ENCODE measurements at regions not wholly inside any gene's neighbourhood (a gene's known extent, or its start where the extent isn't known, plus 50 kb on each side); places are given as distances from the start of the nearest gene placed in this dataset.

DNA sequence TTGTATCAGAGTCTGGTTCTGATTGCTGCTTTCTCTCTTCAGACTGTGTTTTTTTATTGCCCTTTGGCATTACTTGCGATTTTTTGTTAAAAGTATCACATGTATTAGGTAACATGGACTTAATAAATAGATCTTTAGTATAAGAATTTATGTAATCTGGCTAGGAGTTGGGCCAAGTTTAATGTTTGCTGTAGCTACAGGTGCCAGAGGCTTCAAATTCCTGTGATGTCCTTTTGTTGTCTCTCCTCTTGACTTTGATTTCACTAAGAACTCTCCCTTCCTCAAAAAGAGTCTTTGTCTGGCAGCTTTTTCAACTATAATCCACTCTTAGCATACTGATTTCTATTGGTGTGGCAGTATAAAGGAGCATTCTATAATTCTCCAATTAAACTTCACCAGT is 313.1 kb downstream of the DTWD2 start:
- Mint-ChIP-seq H3K9me3 (peaks cover 25% of the 10 kb centered on the region), H3K27me3 (ENCODE audit: insufficient read depth) (no peaks in the 10 kb centered on the region), H3K36me3 (ENCODE audit: low read depth) (no peaks in the 10 kb centered on the region), H3K4me3 (no peak overlapping the region), H3K4me1 (ENCODE audit: low read depth) (no peaks in the 10 kb centered on the region), H3K27ac (no peak overlapping the region)
- TF ChIP-seq, protein P1, sequence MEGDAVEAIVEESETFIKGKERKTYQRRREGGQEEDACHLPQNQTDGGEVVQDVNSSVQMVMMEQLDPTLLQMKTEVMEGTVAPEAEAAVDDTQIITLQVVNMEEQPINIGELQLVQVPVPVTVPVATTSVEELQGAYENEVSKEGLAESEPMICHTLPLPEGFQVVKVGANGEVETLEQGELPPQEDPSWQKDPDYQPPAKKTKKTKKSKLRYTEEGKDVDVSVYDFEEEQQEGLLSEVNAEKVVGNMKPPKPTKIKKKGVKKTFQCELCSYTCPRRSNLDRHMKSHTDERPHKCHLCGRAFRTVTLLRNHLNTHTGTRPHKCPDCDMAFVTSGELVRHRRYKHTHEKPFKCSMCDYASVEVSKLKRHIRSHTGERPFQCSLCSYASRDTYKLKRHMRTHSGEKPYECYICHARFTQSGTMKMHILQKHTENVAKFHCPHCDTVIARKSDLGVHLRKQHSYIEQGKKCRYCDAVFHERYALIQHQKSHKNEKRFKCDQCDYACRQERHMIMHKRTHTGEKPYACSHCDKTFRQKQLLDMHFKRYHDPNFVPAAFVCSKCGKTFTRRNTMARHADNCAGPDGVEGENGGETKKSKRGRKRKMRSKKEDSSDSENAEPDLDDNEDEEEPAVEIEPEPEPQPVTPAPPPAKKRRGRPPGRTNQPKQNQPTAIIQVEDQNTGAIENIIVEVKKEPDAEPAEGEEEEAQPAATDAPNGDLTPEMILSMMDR (IDR thresholded peaks at IDR 0.05), result no peak
- no peak for DNase-seq

DNA sequence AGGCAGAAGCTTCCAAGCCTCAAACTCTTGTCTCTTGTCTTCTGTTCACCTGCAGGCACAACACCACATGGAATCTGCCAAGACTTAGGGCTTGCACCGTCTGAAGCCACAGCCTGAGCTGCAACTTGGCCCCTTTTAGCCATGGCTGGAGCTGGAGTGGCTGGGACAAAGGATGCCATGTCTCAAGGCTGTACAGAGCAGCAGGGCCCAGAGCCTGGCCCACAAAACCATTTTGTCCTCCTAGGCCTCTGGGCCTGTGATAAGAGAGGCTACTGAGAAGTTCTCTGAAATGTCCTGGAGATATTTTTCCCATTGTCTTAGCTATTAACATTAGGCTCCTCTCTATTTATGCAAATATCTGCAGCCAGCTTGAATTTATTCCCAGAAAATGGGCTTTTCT is 330.8 kb downstream of the DTWD2 start:
- no peak overlapping the region for H3K27ac Mint-ChIP-seq
- peaks cover 2% of the 10 kb centered on the region; the same call in 1 of the 2 replicates for H3K27me3 Mint-ChIP-seq (ENCODE audit: insufficient read depth)
- DNase-seq, result no peak
- peaks cover 11% of the 10 kb centered on the region for H3K36me3 Mint-ChIP-seq (ENCODE audit: low read depth)
- no peaks in the 10 kb centered on the region for H3K4me1 Mint-ChIP-seq (ENCODE audit: low read depth)
- H3K4me3 Mint-ChIP-seq, result no peak overlapping the region
- peaks cover 48% of the 10 kb centered on the region for H3K9me3 Mint-ChIP-seq
- TF ChIP-seq, protein P1 (IDR thresholded peaks at IDR 0.05), result no peak

DNA sequence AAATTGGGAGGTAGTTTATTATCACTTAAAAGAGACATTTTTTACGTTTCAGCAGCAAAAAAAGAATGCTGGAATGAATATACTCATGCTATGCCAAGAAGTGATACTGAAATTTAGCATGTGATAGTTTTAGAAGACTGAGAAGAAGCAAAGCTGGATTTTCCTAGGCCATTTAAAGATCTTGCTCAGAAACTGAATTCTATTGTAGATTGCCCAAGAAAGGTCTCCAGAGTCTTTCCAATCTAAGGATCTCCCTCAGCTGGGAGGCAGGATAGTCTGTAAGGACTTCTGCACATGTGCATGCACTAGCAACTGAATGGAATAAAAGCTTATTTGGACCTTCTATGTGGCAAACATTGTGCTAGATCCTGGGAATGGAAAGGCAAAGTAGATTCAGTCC is 334.5 kb downstream of the DTWD2 start:
- Mint-ChIP-seq H3K9me3 (peaks cover 51% of the 10 kb centered on the region), H3K4me3 (no peak overlapping the region), H3K27me3 (ENCODE audit: insufficient read depth) (peaks cover 2% of the 10 kb centered on the region; the same call in 1 of the 2 replicates), H3K36me3 (ENCODE audit: low read depth) (peaks cover 11% of the 10 kb centered on the region), H3K27ac (no peak overlapping the region), H3K4me1 (ENCODE audit: low read depth) (no peaks in the 10 kb centered on the region)
- TF ChIP-seq, protein P1 (IDR thresholded peaks at IDR 0.05), result no peak
- no peak for DNase-seq

DNA sequence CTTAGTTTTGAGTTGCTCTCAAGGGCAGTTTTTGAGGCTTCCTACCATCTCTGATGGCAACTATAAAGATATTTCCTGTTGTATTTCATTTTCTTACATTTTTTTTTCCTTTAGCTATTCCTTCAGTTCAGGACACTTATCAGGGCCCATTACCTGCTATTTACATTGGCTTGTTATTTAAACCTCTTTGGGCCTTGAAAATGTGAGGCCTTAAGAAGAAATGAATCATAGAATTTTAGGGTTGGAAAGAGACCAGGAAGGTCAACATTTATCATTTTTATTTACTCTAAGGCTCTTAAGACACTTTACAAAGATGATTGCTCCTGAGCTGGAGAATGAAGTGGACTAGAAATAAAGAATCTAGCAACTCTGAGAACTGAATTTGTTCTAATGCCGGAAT is 335.2 kb downstream of the DTWD2 start:
- peaks cover 46% of the 10 kb centered on the region for H3K9me3 Mint-ChIP-seq
- DNase-seq, result no peak
- H3K4me1 Mint-ChIP-seq (ENCODE audit: low read depth), result no peaks in the 10 kb centered on the region
- no peak overlapping the region for H3K27ac Mint-ChIP-seq
- TF ChIP-seq, protein P1 (IDR thresholded peaks at IDR 0.05), result no peak
- H3K4me3 Mint-ChIP-seq, result no peak overlapping the region
- H3K27me3 Mint-ChIP-seq (ENCODE audit: insufficient read depth), result peaks cover 2% of the 10 kb centered on the region; the same call in 1 of the 2 replicates
- peaks cover 11% of the 10 kb centered on the region for H3K36me3 Mint-ChIP-seq (ENCODE audit: low read depth)

DNA sequence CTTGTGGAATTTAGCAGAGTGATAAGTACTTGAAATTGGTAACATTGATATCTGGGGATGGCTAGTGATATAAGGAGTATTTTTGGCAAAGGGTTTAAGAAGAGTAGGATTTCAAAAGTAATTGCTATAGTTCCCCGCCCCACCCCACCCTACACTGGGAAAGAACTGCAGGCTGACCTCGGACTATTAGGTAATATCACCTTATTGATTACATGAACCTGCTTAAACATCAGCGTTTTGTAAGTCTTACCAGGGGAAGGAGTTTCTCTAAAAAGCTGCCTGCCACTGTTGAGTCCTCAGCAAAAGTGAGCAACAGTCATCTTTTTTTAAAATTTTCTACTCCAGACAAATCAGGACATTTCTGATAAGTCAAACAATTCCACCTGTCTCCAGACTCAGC is 337.3 kb downstream of the DTWD2 start:
- peaks cover 1% of the 10 kb centered on the region; the same call in 1 of the 2 replicates for H3K36me3 Mint-ChIP-seq (ENCODE audit: low read depth)
- no peak for DNase-seq
- TF ChIP-seq, protein P1 (IDR thresholded peaks at IDR 0.05), result no peak
- H3K4me1 Mint-ChIP-seq (ENCODE audit: low read depth), result no peaks in the 10 kb centered on the region
- peaks cover 32% of the 10 kb centered on the region for H3K9me3 Mint-ChIP-seq
- no peak overlapping the region for H3K27ac Mint-ChIP-seq
- no peak overlapping the region for H3K4me3 Mint-ChIP-seq
- H3K27me3 Mint-ChIP-seq (ENCODE audit: insufficient read depth), result no peaks in the 10 kb centered on the region

DNA sequence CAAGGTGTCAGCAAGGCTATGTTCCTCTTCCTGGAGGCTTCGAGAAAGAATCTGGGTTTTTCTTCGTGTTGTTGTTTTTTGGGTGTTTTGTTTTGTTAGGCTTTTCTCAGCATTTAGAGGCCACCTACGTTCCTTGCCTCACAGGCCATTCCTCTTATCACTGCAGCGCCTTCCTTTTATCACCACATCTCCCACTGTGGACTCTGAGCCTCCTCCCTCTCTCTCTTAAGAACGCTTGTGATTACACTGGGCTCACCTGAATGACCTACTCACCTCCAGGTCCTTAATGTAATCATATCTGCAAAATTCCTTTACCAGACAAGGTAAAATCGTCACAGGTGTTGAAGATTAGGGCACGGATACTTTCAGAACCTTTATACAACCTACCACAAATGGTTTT is 340.8 kb downstream of the DTWD2 start:
- no peak overlapping the region for H3K4me3 Mint-ChIP-seq
- no peak overlapping the region for H3K27ac Mint-ChIP-seq

More for the DNA sequence above, 340.8 kb downstream of the DTWD2 start:
- TF ChIP-seq, protein P1 (IDR thresholded peaks at IDR 0.05), result no peak
- no peak for DNase-seq
- Mint-ChIP-seq H3K36me3 (ENCODE audit: low read depth) (no peaks in the 10 kb centered on the region), H3K9me3 (peaks cover 21% of the 10 kb centered on the region), H3K4me1 (ENCODE audit: low read depth) (no peaks in the 10 kb centered on the region), H3K27me3 (ENCODE audit: insufficient read depth) (no peaks in the 10 kb centered on the region)

All from HFFc6 (cell line).